DMS 273 treated with DMSO at 0.1 percent for 48 hours (cell line): ENCODE measurements at regions not wholly inside any gene's neighbourhood (a gene's known extent, or its start where the extent isn't known, plus 50 kb on each side); places are given as distances from the start of the nearest gene placed in this dataset.
A peak's percentile ranks its signal among the peaks of the same experiment; 100 is the strongest.
"Not testable (repeated sequence)": the region's sequence is repeated elsewhere in the genome, so short reads cannot be mapped to it uniquely, and the experiment has no call there.

ENCODE experiments used
- DNase-seq: peaks from one replicate; lab custom pipeline; 2025; lab: John Stamatoyannopoulos, UW

DNA sequence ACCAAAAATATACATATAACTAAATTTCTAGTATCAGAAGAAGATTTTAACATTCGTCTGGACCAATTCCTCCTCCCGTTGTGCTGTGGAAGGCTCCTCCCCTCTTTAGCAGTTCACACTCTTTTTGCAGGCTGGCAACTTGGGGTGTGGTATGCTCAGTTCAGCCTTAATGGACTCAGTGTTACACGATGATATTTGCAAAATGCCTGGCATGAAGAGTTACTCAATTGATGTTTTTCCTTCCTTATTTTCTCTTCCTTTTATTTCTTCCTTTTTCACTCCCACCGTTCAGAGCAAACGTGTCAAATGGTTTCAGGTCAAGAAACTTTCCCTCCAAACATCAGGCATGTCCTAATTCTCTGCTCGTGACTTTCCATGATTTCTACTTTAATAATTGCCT is 248.3 kb downstream of the PHF14 start:
- no peak for DNase-seq

GRCh38 chr7:11224535-11224934 is 250.9 kb downstream of the PHF14 start:
- DNase-seq, result no peak

- peak; percentile 85 for DNase-seq
Observed at GRCh38 chr7:11228515-11228914, 254.8 kb downstream of the PHF14 start.

- no peak for DNase-seq
Observed at GRCh38 chr7:11231190-11231589, 257.5 kb downstream of the PHF14 start.

DNA sequence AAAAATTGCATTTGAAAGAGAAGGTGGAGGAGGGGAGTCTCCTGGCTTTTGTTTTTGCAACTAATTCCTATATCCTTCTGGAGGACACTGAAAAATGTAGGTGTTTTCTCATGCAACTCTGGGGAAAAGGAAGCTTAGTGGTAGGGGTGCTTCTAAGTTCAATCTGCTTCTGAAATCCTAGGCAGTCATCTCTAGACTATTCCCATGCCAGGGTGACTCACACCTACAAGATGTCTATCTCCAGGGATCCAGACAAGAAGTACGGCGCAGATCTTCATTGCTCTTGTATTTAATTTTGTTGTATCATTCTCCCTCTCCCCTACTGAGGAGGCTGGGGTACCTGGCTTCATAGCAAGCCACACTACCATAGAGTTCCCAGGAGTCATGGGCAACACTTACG is 258.8 kb downstream of the PHF14 start:
- DNase-seq, result no peak

DNA sequence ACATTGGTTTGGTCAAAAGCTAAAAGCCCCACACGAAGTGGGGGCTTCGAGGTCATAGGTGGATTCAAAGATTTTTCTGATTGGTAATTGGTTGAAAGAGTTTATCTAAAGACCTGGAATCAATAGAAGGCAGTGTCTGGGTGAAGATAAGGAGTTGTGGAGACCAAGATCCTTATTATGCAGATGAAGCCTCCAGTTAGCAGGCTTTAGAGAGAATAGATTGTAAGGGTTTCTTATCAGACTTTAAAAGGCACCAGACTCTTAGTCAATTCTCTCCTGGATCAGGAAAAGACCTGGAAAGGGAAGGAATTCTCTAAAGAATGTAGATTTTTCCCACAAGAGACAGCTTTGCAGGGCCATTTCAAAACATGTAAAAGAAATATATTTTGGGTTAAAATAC is 260.2 kb downstream of the PHF14 start:
- DNase-seq, result no peak

DNA sequence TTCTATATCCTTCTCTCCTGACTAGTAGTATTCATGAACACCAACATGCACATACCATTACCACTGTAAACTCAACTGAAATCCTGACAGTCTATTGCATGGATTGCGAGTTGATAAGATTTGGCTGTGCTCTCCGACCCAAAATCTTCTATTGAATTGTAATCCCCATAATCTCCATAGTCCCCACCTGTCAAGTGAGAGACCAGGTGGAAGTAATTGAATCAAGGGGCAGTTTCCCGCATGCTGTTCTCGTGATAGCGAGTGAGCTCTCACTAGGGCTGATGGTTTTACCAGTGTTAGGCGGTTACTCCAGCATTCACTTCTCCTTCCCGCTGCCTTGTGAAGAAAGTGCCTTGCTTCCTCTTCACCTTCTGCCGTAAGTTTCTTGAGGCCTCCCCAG is 261.8 kb downstream of the PHF14 start:
- no peak for DNase-seq

GRCh38 chr7:11236680-11237079 is 263.0 kb downstream of the PHF14 start:
- DNase-seq, result no peak

DNA sequence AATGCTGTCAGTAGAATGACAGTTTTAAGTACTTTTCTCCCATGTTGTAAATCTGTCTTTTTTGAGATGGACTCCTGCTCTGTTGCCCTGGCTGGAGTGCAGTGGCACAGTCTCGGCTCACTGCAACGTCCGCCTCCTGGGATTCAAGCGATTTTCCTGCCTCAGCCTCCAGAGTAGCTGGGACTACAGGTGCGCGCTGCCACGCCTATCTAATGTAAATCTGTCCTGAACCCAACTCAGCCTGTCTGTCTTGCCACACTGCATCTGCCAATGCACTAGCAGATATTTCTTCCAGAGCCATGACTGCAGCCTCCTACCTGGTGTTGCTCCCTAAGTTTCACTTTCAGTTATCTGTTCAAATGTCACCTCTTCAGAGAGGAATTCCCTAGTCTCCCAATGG is 264.1 kb downstream of the PHF14 start:
- DNase-seq, result no peak

DNA sequence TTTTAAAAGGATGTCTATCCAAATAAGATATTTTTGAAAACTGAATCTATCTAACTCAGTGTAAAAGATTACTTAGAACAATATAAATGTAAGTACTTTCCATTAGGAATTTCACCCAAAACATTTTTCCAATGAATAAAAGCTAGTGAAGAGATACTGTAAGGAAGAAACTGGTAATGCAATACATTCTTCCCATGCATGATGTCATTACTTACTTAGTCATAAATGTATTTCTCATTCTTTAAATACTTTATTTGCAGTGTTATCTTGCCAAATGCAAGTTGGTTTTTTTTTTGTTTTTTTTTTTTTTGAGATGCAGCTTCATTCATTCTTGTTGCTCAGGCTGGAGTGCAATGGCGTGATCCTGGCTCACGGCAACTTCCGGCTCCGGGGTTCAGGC is 265.6 kb downstream of the PHF14 start:
- DNase-seq, result no peak

DNA sequence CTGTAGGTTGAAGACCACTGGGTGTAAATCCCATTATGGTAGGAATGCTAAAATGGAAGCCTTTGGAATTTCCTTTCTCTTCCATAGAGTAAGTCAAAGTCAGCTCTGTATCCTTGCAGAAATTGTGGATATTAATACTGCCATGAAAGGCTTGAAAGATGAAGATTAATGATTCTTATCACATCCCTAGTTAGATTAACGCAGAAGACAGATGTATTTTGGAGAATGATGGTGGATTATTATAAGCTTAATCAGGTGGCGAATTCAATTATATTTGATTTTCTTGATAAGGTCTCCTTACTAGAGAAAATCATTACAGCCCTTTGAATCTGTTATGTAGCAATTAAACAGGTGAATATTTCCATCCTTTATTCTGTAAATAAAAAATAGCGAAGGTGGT is 270.1 kb downstream of the PHF14 start:
- no peak for DNase-seq

- DNase-seq, result no peak
Observed at GRCh38 chr7:11244149-11244548, 270.5 kb downstream of the PHF14 start.

DNA sequence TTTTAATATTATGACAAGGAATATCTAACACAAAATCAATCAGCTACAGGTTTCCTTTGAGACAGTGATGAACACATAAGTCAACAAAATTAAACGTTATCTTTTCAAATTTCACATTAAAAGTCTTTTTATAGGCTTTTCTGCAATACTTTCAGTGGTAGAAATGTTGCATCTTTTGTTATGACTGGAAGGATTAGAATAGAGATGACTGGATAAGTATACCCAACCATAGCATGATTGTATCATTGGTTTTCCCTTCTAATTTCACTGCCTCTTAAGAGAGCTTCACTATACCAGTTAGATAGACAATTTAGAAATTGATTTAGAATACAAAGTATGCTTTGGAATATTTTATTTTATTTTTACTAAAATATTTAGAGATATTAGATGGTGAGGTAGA is 273.9 kb downstream of the PHF14 start:
- DNase-seq, result no peak

DNA sequence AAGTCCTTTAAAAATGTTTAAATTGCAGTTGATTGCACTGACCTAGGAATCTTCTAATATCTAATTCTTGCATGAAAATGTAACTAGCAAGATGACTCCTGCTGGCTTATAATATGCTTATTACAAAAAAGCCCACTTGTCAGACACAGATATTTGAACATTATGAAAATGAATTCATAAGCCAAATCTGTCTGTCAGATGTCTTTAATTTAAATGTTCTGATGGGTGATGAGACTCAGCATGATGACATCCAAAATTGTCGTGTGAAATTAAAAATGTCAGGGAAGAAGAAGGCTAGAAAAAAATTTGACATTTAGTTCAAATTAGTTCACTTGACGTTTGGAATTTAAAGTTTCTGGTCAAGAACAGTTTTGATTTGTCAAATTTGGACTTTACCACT is 277.8 kb downstream of the PHF14 start:
- no peak for DNase-seq

- DNase-seq, result no peak
Observed at GRCh38 chr7:11252011-11252607, 278.4 kb downstream of the PHF14 start.

DNA sequence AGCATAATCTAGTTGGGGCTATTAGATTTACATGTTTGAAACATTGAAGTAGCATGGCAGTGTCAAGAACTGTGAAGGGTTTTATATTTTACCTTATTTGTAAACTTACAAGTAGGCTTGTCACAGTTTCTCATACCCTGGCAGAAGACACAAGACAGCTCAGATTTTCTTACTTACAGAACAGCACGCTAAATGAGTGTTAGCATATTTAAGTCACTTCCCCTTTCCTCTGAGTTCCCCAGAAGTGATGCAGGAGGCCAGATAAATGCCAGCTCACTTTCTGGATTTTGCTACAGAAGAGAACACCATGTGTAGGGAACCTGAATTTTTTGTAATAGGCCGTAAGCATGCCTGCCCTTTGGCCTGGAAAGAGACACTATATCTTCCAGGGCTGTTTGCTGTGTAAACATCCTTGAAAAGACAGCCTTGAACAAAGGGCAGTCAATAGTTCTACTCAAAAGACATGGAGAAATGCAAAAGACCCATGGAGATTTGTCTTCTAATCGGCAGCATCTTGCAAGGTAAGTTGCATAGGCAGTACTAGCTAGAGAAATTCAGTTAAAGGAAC is 279.1 kb downstream of the PHF14 start:
- DNase-seq, result no peak

DNA sequence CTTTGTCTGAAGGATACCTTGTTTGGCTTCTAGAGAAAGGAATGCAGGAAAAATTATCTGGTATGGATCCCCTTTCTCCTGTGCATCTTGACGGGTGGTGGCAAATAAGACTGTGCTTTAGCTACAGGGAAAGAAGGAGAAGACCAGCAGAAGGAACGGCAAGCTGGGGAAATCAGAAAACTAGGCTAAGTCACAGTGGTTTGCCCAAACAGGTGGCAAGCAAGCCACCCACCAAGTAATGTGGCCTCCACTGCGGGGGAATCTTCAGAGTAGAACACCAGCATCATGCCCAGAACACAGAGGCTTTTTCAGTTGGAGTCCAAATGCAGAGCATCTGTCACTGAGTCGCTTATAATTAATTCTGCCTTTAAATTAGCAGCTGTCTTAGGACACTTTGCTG is 282.8 kb downstream of the PHF14 start:
- DNase-seq, result no peak

DNA sequence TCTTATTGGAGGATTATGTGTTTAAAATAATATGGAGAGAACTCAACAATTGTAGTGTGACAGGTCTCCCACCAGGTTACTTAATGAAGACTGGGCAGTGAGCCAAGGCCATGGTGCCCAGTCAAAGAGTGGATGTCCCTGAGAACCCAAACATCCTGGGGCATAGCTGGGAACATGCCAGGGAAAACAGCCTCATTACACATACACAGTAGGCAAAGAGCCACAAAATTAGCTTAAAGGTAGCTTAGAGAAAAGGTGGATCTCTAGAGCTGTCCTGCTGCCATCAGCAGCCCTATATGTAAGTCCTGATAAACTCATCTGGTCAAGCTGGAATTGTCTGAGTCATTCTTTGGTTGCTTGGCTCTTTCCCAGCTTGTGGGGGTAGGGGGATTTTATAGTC is 287.8 kb downstream of the PHF14 start:
- peak; percentile 77 for DNase-seq

DNA sequence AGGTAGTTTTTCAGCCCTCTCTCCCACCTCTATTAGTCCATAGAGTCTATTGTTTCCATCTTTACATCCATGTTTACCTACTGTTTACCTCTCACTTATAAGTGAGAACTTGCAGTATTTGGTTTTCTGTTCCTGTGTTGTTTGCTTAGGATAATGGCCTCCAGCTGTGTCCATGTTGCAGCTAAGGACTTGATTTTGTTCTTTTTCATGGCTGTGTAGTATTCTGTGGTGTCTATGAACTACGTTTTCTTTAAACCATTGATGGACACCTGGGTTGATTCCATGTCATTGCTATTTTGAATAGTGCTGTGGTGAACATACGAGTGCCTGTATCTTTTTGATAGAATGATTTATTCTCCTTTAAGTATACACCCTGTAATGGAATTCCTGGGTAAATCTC is 292.4 kb downstream of the PHF14 start:
- DNase-seq, result no peak

- DNase-seq, result no peak
Observed at GRCh38 chr7:11272352-11272751, 298.7 kb downstream of the PHF14 start.

- no peak for DNase-seq
Observed at GRCh38 chr7:11274074-11274473, 300.4 kb downstream of the PHF14 start.

DNA sequence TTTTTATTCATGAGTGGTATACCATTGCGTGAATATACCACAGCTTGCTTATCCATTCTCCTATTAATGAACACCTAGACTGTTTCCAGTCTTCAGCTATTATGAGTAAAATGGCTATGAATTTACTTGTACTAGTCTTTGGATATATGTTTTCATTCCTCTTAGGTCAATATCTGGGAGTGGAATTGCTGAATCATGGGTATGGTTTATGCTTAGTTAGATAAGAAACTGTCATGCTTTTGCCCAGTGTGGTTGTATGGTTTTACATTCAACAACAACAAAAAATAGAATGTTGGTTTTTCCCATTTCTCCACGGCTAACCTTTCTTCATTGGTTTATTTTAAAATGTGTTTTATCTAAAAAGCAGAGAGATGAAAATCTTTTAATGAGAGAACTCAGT is 308.3 kb downstream of the PHF14 start:
- no peak for DNase-seq

- not testable (repeated sequence) for DNase-seq
Observed at GRCh38 chr7:11283584-11283983, 309.9 kb downstream of the PHF14 start.

- DNase-seq, result no peak
Observed at GRCh38 chr7:11290863-11291262, 317.2 kb downstream of the PHF14 start.
